ENCODE measurements at regions not wholly inside any gene's neighbourhood (a gene's known extent, or its start where the extent isn't known, plus 50 kb on each side); places are given as distances from the start of the nearest gene placed in this dataset.

- no peak for DNase-seq
Observed at GRCh38 chr15:95857758-95858157, 472.7 kb upstream of the NR2F2 start.

DNA sequence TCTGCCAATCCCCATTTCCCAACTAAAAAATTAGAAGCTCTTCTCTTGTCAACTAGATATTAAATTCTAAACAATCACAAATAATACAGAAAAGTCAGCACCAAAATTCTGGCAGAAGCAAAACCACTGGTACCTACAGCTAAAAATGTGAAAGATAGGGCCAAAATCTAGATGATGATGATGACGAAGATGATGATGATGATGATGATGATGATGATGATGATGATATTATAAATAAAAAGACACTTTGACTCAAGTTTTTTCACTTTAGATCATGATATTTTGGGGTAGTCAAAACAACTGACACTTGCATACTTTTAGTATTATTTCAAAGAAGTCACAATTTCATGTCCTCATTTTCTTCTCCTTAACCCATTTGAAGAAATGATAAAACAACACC lies 470.1 kb upstream of the NR2F2 start:
- DNase-seq = no peak

DNA sequence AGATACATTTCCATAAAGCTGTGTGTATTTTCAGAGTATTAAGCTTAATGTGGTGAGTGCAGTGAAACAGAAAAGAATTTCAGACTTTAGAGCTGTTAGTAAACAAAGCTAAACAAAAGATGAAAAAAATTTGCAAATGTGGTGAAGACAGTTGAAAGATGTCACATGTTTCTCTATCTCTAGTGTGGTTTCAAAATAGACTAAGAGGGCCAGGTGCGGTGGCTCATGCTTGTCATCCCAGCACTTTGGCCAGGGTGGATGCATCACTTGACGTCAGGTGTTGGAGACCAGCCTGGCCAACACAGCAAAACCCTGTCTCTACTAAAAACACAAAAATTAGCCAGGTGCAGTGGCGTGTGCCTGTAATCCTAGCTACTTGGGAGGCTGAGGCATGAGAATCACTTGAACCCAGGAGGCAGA lies 466.0 kb upstream of the NR2F2 start:
- DNase-seq = no peak

- DNase-seq = no peak
Observed at GRCh38 chr15:95865330-95865739, 465.2 kb upstream of the NR2F2 start.

DNA sequence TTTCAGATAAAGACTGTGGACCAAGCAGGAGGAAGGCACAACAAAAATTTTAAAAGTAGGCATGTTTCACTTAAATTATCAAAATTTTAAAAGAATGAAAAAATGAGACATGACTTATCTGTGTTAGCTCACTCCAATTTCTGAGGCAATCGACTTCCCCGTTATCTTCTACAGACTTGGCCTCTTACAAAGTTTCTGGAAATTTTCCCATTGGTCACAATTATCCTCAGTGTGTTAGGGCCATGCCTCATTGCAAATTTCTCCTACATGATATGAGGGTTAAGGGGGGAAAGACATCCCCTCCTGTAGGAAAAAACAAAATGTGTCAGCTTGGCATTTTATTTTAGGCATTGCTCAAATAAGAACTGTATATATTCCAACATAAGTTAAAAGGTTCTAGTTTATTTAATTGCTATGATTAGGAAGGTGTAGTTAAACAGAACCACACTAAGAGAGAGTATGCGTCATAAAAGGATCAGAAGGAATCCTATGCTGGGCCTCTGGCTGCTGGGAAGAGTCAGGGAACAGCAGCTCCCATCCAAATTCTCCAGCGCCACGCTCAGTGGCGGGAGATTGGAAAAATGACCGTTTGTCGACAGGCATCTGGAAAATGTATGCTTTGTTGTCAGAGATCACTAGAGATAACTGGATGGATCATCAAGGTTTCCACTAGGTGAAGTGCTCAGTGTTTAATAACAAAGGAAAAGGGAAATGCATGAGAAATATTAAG lies 463.6 kb upstream of the NR2F2 start:
- no peak for DNase-seq

DNA sequence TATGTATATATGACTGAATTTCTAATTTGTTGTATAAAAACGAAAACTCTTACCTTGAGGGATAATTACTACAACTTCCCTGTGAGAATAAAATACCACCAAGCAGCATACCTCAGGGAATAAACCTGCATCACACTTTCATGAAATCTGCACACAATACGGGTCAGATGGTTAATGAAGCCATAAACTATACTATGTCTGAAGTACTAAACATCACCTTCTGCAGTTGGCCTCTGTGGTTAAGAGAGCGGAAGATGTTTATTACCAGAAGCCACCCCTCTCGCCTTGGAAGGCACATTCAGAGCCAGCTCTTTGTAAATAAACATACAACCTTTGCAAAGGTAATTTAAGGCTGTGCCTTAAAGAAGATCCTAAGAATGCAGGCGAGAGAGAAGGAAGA lies 462.1 kb upstream of the NR2F2 start:
- DNase-seq = no peak

DNA sequence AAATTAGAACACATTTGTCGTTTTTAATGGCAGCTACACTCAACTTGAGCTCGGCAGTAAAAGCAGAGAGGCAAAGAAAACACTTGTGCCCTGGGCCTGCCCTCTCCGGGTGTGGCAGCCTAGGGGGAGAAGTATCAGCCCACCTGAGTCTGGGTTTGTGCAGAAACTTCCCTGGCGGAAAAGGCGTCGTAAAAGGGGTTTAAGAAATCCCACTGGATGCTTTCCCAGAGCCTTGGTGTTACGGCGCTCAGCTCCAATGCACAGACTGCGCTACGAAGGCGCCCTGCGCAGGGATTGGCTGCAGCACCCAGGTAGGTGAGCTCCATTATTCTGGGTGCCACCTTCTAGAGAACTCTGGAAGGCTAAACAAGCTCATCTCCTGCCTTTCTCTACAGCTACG lies 461.5 kb upstream of the NR2F2 start:
- no peak for DNase-seq

GRCh38 chr15:95869920-95870319 lies 460.6 kb upstream of the NR2F2 start:
- DNase-seq = no peak

- no peak for DNase-seq
Observed at GRCh38 chr15:95872366-95872771, 458.1 kb upstream of the NR2F2 start.

GRCh38 chr15:95874637-95875036 lies 455.9 kb upstream of the NR2F2 start:
- DNase-seq = no peak

- no peak for DNase-seq
Observed at GRCh38 chr15:95875121-95875643, 455.3 kb upstream of the NR2F2 start.

DNA sequence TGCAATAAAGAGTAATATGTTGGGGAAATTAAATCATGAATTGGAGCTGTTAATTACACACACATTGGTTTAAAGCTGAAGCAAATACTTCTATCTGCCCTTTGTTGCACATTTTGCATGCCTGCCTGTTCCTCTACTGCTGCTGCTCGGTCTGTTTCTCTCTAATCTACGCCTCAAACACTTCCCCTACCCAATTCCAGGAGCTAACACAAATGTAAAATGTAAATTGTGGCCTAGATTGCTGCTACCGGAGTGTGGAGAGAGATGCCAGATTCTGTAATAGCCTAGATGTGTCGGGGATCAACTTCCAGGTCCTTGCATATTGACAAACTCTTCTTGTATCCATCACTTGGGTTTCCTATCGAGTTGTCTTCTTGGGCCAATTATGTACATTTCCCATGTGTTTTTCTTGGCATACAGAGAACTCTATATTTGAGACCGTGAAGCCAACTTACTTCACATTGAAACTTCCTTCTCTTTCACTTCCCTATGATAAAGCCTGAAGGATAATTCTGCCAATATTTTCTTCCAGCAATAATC lies 450.4 kb upstream of the NR2F2 start:
- DNase-seq = no peak

DNA sequence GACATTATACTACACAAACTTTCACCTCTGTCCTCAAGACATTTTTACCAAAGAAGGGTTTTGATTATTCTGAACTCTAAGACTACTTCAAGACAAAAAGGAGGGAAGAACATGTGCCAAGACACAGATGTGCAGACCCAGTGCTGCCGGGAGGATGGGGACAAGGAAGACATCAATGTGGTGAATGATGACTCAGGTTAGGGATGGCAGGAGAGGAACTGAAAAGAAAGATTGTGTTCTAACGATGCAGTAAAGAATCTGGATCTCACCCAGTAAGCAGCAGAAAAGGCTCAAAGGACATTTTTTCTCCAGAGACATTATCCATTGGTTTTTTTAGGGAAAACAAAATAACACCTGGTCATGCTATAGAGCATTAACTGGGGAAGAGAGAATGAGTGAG lies 449.9 kb upstream of the NR2F2 start:
- no peak for DNase-seq

DNA sequence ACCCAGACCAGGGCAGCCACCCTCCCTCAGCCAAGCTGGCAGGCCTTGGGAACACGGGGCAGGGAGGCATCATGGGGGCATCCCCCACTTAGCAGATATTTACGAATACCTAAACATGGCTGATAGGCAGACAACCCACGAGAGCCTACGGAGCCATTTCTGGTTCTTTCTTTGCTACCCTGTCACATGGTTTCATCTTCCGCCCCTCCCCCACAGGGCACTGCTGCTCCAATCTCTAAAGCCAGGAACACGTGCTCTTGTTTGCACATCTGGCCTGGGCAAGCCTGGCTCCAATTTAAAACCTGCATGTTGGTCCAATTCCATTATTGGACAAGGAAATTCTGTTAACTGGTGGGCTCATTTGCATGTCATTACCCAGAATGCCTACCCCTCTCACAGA lies 447.4 kb upstream of the NR2F2 start:
- DNase-seq = no peak

- no peak for DNase-seq
Observed at GRCh38 chr15:95884276-95884675, 446.2 kb upstream of the NR2F2 start.

GRCh38 chr15:95887666-95888390 lies 442.7 kb upstream of the NR2F2 start:
- DNase-seq = no peak

DNA sequence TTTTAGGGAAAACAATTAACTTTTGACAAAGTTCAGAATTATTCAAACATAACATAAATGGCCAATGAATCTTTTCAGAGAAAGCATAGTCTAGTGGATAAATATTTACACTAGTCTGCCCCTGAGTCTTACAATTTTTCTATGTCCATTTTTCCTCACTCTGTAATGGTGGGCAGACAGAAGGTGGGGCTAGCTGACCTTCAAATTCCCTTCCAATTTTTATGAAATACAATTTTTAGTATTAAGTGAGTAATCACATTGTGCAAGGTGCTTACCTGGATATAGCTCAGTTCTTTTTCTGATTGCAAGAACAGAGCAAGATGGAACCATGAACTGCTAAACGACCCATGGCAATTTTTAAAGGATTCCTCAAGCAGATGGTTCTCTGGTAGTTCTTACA lies 441.7 kb upstream of the NR2F2 start:
- DNase-seq = no peak

- DNase-seq = no peak
Observed at GRCh38 chr15:95894407-95894956, 436.0 kb upstream of the NR2F2 start.

DNA sequence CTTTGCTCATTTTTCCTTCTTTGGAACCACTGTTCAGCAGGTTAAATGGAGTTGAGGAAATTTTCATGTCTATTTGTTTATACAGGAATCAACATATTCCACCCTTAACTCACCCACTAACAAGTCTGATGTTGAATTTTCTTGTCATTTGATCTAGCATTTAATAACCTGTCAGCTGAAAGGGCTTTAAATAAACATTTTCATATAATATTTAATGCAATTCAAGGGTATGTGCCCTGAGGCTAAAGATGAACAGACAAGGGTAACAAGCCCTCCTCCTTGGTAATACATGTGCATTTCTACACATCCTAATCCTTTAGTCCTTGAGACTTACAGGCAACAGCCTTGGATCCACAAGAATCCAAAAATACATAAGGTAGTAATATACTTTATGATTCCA lies 435.0 kb upstream of the NR2F2 start:
- DNase-seq = no peak

DNA sequence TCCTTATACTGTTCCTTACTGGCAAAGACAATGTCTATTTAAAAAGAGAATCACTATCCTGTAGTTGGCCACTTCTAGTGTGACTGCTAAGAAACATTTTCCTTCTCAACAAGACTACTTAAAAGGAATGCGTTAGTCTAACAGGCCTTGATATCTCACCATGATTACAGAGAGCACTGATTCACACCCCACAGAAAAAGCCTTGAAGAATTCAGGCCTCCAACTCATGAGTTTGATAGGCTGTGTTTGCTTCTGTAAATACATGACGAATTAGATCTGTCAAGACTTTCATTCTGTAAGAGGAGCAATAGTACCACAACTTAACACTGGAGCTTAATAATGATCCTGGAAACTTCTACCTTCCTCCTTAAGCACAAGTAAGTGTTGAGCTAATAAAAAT lies 432.8 kb upstream of the NR2F2 start:
- no peak for DNase-seq

DNA sequence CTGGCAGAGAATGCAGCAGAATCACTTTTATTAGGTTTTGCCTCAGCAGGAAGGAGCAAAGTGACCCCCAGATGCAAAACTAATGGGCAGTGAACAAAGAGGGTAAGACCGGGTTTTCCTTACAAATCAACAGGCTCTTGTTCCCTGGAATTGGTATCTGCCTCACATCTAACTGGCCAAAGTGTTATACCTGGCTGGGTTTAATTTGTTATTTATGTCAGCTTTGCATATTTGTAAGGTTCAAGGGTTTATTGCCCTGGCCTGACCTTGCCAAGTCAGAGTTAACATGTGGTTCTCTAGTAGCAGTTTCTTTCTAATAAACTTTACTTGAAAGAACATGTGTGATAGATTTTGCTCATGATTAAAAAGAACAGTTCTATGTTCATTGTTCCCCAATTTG lies 431.7 kb upstream of the NR2F2 start:
- DNase-seq = no peak

DNA sequence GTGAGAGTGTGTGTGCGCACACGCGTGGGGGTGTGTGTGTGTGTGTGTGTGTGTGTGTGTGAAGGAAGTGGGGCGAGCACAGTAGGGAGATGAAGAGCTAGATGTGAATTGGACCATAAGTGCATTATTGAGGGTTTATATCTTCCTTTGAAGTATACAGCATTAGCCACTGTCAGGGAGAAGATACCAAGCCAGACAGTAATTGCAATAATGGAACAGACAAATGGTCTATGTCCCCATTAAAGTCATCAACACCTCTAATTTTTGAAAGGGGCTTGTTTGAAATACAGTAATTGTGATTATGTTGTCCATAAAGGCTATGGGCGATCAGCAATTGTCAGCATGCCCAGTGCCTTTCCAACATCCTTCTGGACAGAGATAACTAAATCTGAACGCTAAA lies 429.2 kb upstream of the NR2F2 start:
- DNase-seq = no peak

- no peak for DNase-seq
Observed at GRCh38 chr15:95902606-95903005, 427.9 kb upstream of the NR2F2 start.

DNA sequence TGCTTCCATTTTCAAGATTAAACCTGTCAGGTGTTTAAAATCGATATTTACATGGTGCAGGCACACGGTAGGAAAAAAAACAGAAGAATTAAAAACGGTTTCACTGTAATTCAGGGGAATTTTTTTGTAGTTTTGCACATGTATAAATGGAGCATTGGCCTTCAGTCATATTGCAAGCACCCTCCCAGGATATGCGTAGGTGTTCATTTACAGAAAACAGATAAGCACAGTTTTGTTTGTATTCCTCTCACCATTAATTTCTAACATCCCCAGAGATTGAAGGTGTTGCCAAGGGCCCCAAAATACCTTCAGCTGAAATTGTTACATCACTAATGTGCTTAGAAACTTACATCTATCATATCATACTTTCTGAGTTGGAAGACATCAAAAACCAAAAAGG lies 427.1 kb upstream of the NR2F2 start:
- no peak for DNase-seq

All from activated T-cell treated with anti-CD3 and anti-CD28 coated beads for 4 hours (primary cell).